ENCODE measurements at regions not wholly inside any gene's neighbourhood (a gene's known extent, or its start where the extent isn't known, plus 50 kb on each side); places are given as distances from the start of the nearest gene placed in this dataset.

DNA sequence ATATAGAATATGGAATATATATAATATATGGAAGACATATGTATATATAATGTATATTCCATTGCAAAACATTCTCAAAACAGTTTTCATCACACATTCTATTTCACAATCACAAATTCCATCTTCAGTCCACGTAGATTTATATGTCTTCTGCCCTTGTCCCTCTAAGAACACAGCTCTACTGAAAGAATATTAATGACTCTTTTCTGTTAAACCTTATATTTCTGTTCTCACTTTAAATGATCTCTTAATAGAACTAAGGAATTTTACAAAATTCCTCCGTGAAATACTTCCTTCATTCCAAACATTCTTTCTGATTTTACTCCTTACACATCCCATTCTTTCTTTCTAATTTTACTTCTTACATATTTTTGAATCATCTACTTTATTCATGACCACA is 1043.1 kb upstream of the PABPC4L start:
- TF ChIP-seq, protein P1, sequence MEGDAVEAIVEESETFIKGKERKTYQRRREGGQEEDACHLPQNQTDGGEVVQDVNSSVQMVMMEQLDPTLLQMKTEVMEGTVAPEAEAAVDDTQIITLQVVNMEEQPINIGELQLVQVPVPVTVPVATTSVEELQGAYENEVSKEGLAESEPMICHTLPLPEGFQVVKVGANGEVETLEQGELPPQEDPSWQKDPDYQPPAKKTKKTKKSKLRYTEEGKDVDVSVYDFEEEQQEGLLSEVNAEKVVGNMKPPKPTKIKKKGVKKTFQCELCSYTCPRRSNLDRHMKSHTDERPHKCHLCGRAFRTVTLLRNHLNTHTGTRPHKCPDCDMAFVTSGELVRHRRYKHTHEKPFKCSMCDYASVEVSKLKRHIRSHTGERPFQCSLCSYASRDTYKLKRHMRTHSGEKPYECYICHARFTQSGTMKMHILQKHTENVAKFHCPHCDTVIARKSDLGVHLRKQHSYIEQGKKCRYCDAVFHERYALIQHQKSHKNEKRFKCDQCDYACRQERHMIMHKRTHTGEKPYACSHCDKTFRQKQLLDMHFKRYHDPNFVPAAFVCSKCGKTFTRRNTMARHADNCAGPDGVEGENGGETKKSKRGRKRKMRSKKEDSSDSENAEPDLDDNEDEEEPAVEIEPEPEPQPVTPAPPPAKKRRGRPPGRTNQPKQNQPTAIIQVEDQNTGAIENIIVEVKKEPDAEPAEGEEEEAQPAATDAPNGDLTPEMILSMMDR (conservative IDR thresholded peaks at IDR 0.05; ENCODE audit: low read depth, low read length): no peak
- no peak for TF ChIP-seq EZH2 (IDR thresholded peaks at IDR 0.05; ENCODE audit: low read length, unreplicated experiment)

Measured in PC-3 (cell line).